Stimulated activated effector memory CD8-positive, alpha-beta T cell treated with anti-CD3 and anti-CD28 coated beads, Interleukin-12 subunit alpha, Interleukin-12 subunit beta, amount 100 ng/mL, for 72 hours (primary cell): ENCODE measurements at regions not wholly inside any gene's neighbourhood (a gene's known extent, or its start where the extent isn't known, plus 50 kb on each side); places are given as distances from the start of the nearest gene placed in this dataset.

Experiments used
- ATAC-seq: fragments of 150-1000 bp; cut with Tn5 transposase; 2 replicates; pipeline ENCODE4 v1.10.0; 2021
- DNase-seq, 2 donors: peaks; one replicate each; pipeline ENCODE4 v3.0.0; 2021 to 2022; ENCODE audit warnings: low spot score in 2 of 2
- H3K27ac Mint-ChIP-seq: one replicate; pipeline ENCODE4 v1.8.0; 2022; ENCODE audit warnings: mild to moderate bottlenecking, mixed read lengths
- H3K36me3 Mint-ChIP-seq: one replicate; pipeline ENCODE4 v1.8.0; 2022; ENCODE audit warnings: mild to moderate bottlenecking, mixed read lengths
- H3K4me1 Mint-ChIP-seq: one replicate; pipeline ENCODE4 v1.8.0; 2022; ENCODE audit warnings: mixed read lengths
- H3K4me3 Mint-ChIP-seq: one replicate; pipeline ENCODE4 v1.8.0; 2022; ENCODE audit warnings: mild to moderate bottlenecking, mixed read lengths
- H3K9me3 Mint-ChIP-seq: one replicate; pipeline ENCODE4 v1.8.0; 2022; ENCODE audit warnings: mixed read lengths

GRCh38 chr7:153514032-153514431 is 538.2 kb upstream of the DPP6 start:
- ATAC-seq: no peak
- Mint-ChIP-seq H3K4me1 (no peaks in the 10 kb centered on the region), H3K27ac (no peak overlapping the region)

GRCh38 chr7:153515359-153515758 is 536.8 kb upstream of the DPP6 start:
- Mint-ChIP-seq H3K9me3 (peaks cover 6% of the 10 kb centered on the region), H3K4me1 (no peaks in the 10 kb centered on the region), H3K4me3 (no peak overlapping the region), H3K27ac (no peak overlapping the region), H3K36me3 (no peaks in the 10 kb centered on the region)
- DNase-seq (no peak), ATAC-seq (no peak)

More at GRCh38 chr7:153514032-153514431, 538.2 kb upstream of the DPP6 start:
- Mint-ChIP-seq H3K4me3 (no peak overlapping the region), H3K36me3 (no peaks in the 10 kb centered on the region), H3K9me3 (peaks cover 6% of the 10 kb centered on the region)
- DNase-seq: no peak

GRCh38 chr7:153518201-153518984 is 533.8 kb upstream of the DPP6 start:
- ATAC-seq (no peak), DNase-seq (no peak)
- Mint-ChIP-seq H3K4me1 (no peaks in the 10 kb centered on the region), H3K27ac (no peak overlapping the region), H3K4me3 (no peak overlapping the region), H3K9me3 (peaks cover 7% of the 10 kb centered on the region), H3K36me3 (no peaks in the 10 kb centered on the region)

- Mint-ChIP-seq H3K4me1 (no peaks in the 10 kb centered on the region), H3K9me3 (peaks cover 4% of the 10 kb centered on the region), H3K36me3 (no peaks in the 10 kb centered on the region), H3K27ac (no peak overlapping the region), H3K4me3 (no peak overlapping the region)
- no peak for ATAC-seq
- no peak for DNase-seq
These were observed 530.8 kb upstream of the DPP6 start for GRCh38 chr7:153521370-153521769.

GRCh38 chr7:153522261-153522660 is 529.9 kb upstream of the DPP6 start:
- Mint-ChIP-seq H3K27ac (no peak overlapping the region), H3K9me3 (peaks cover 7% of the 10 kb centered on the region), H3K4me3 (no peak overlapping the region), H3K4me1 (no peaks in the 10 kb centered on the region), H3K36me3 (no peaks in the 10 kb centered on the region)
- DNase-seq: no peak
- ATAC-seq: no peak

GRCh38 chr7:153523320-153524015 is 528.7 kb upstream of the DPP6 start:
- H3K4me1 Mint-ChIP-seq: no peaks in the 10 kb centered on the region
- H3K36me3 Mint-ChIP-seq: no peaks in the 10 kb centered on the region
- no peak for ATAC-seq
- H3K4me3 Mint-ChIP-seq: no peak overlapping the region
- H3K27ac Mint-ChIP-seq: no peak overlapping the region
- H3K9me3 Mint-ChIP-seq: peaks cover 12% of the 10 kb centered on the region
- DNase-seq: no peak

- H3K4me3 Mint-ChIP-seq: no peak overlapping the region
- DNase-seq: no peak
- no peaks in the 10 kb centered on the region for H3K4me1 Mint-ChIP-seq
- no peak overlapping the region for H3K27ac Mint-ChIP-seq
- H3K36me3 Mint-ChIP-seq: no peaks in the 10 kb centered on the region
- ATAC-seq: peak; percentile 24
- H3K9me3 Mint-ChIP-seq: peaks cover 12% of the 10 kb centered on the region
These were observed 528.1 kb upstream of the DPP6 start for GRCh38 chr7:153524070-153524601.

GRCh38 chr7:153529100-153529499 is 523.1 kb upstream of the DPP6 start:
- H3K4me3 Mint-ChIP-seq: no peak overlapping the region
- no peak overlapping the region for H3K27ac Mint-ChIP-seq
- ATAC-seq (no peak), DNase-seq (no peak)
- H3K4me1 Mint-ChIP-seq: no peaks in the 10 kb centered on the region
- H3K36me3 Mint-ChIP-seq: no peaks in the 10 kb centered on the region
- peaks cover 21% of the 10 kb centered on the region for H3K9me3 Mint-ChIP-seq

GRCh38 chr7:153529651-153530165 is 522.5 kb upstream of the DPP6 start:
- Mint-ChIP-seq H3K27ac (no peak overlapping the region), H3K9me3 (peaks cover 21% of the 10 kb centered on the region), H3K4me1 (no peaks in the 10 kb centered on the region), H3K4me3 (no peak overlapping the region), H3K36me3 (no peaks in the 10 kb centered on the region)
- ATAC-seq (no peak), DNase-seq (no peak)

GRCh38 chr7:153530441-153530840 is 521.8 kb upstream of the DPP6 start:
- Mint-ChIP-seq H3K4me3 (no peak overlapping the region), H3K36me3 (no peaks in the 10 kb centered on the region), H3K9me3 (peaks cover 21% of the 10 kb centered on the region), H3K27ac (no peak overlapping the region), H3K4me1 (no peaks in the 10 kb centered on the region)
- DNase-seq: no peak
- ATAC-seq: no peak

- Mint-ChIP-seq H3K36me3 (no peaks in the 10 kb centered on the region), H3K27ac (no peak overlapping the region), H3K4me1 (no peaks in the 10 kb centered on the region), H3K9me3 (peaks cover 18% of the 10 kb centered on the region), H3K4me3 (no peak overlapping the region)
- DNase-seq (no peak), ATAC-seq (no peak)
These were observed 519.9 kb upstream of the DPP6 start for GRCh38 chr7:153532326-153532725.

- H3K36me3 Mint-ChIP-seq: no peaks in the 10 kb centered on the region
- ATAC-seq: no peak
- no peaks in the 10 kb centered on the region for H3K4me1 Mint-ChIP-seq
- no peak overlapping the region for H3K27ac Mint-ChIP-seq
- no peak for DNase-seq
- no peak overlapping the region for H3K4me3 Mint-ChIP-seq
- peaks cover 10% of the 10 kb centered on the region for H3K9me3 Mint-ChIP-seq
These were observed 514.9 kb upstream of the DPP6 start for GRCh38 chr7:153537271-153537670.

GRCh38 chr7:153541903-153542302 is 510.3 kb upstream of the DPP6 start:
- ATAC-seq (no peak), DNase-seq (no peak)
- Mint-ChIP-seq H3K36me3 (no peaks in the 10 kb centered on the region), H3K4me3 (no peak overlapping the region), H3K27ac (no peak overlapping the region), H3K9me3 (peaks cover 10% of the 10 kb centered on the region), H3K4me1 (no peaks in the 10 kb centered on the region)

GRCh38 chr7:153543232-153543631 is 509.0 kb upstream of the DPP6 start:
- Mint-ChIP-seq H3K4me3 (no peak overlapping the region), H3K9me3 (peaks cover 10% of the 10 kb centered on the region), H3K4me1 (no peaks in the 10 kb centered on the region), H3K27ac (no peak overlapping the region), H3K36me3 (no peaks in the 10 kb centered on the region)
- ATAC-seq (no peak), DNase-seq (no peak)

- H3K4me3 Mint-ChIP-seq: no peak overlapping the region
- no peaks in the 10 kb centered on the region for H3K4me1 Mint-ChIP-seq
- peaks cover 3% of the 10 kb centered on the region for H3K9me3 Mint-ChIP-seq
- H3K36me3 Mint-ChIP-seq: no peaks in the 10 kb centered on the region
- DNase-seq: no peak
- H3K27ac Mint-ChIP-seq: no peak overlapping the region
- ATAC-seq: no peak
These were observed 502.0 kb upstream of the DPP6 start for GRCh38 chr7:153550173-153550572.

GRCh38 chr7:153564391-153564790 is 487.8 kb upstream of the DPP6 start:
- peaks cover 13% of the 10 kb centered on the region for H3K9me3 Mint-ChIP-seq
- no peak overlapping the region for H3K27ac Mint-ChIP-seq
- no peak for DNase-seq
- no peak for ATAC-seq
- H3K4me1 Mint-ChIP-seq: no peaks in the 10 kb centered on the region
- H3K36me3 Mint-ChIP-seq: no peaks in the 10 kb centered on the region
- H3K4me3 Mint-ChIP-seq: no peak overlapping the region
